ENCODE measurements at regions not wholly inside any gene's neighbourhood (a gene's known extent, or its start where the extent isn't known, plus 50 kb on each side); places are given as distances from the start of the nearest gene placed in this dataset.

- DNase-seq = no peak
Measured at GRCh38 chr10:8439040-8439439, 384.6 kb downstream of the GATA3 start.

DNA sequence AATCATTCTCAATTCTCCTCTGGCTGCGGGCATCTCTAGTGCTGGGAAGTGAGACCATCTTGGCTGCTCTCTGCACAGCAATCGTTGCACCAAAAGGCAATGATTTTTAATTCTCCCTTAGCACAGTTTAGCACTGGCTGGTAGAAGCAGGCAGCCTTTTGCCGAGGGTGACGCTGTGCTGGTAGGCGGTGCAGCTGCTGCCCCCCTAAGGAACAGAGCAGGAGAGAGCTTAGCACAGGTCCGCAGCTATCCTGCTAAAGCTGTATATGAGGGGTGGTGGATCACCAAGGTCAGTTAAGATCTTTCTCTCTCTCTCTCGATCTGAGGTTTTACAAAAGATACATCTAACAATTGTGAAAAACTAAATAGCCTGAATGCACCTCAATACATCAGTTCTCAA lies 390.1 kb downstream of the GATA3 start:
- no peak for DNase-seq

- DNase-seq = no peak
Measured at GRCh38 chr10:8445353-8445752, 390.9 kb downstream of the GATA3 start.

DNA sequence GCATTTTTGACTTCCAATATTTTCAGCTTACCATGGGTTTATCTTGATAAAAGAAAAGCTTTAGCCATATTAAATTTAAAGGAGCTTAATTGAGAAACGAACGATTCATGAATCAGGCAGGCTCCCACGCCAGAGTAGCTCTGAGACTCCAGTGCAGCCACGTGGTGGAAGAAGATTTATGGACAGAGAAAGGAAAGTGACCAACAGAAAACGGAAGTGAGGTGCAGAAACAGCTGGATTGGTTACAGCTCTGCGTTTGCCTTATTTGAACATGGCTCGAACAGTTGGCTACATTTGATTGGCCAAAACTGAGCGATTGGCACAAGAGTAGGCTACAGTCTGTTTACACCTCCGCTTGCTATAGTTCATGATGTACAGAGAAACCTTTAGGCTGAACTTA lies 395.4 kb downstream of the GATA3 start:
- no peak for DNase-seq

DNA sequence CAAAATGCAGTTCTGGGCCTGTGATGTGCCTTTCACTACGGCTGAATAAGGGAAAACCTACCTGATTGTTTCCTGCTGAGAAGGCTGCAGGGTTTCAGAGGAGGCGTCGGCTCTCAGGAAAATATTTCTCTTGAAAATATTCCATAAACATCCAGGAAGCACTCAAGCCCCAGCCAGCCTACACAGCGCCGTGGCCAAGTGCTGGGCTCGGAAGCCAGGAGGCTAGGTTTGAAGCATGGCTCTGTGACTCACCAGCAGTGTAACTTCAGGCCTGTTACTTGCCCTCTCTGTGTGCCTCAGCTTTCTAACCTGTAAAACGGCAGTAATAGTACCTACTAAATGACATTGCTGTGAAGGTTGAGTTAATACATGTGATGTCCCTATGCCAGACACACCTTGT lies 399.1 kb downstream of the GATA3 start:
- DNase-seq = no peak

DNA sequence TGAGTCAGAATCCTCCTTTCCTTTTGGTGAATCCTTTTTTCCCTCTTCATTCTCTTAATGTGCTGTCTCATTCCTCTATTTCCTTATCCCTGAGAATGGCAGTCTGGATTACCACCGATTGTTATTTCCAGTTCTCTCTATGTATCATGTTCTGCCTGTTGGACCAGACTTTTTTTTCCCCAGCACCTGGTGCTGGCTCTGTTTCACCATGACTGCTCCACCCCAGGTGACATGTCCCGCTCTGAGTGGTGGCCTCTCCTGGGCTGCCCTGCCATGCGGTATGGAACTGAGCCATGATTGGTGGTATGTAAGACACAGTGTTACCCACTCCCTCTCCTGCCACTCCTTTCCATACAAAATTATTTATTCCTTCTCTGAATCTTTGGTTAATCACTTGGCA lies 399.9 kb downstream of the GATA3 start:
- no peak for DNase-seq

DNA sequence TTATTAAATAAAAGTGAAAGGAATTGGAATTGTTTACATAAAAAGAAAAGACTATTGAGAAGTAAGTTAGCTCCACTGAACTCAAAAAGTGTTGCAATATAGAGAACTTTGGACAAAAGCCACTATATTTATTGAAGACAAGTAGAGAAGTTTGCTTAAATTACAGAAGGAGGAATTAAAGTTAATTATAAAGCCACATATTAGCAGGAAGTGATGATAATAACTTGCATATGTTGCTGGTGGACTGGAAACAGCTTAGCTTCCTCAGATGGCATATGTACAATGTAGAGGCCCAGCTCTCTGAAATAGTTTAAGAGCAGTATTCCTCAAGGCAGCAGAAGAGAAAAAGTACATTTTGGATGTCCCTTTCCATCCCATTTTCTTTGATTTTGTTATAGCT lies 400.7 kb downstream of the GATA3 start:
- DNase-seq = no peak

DNA sequence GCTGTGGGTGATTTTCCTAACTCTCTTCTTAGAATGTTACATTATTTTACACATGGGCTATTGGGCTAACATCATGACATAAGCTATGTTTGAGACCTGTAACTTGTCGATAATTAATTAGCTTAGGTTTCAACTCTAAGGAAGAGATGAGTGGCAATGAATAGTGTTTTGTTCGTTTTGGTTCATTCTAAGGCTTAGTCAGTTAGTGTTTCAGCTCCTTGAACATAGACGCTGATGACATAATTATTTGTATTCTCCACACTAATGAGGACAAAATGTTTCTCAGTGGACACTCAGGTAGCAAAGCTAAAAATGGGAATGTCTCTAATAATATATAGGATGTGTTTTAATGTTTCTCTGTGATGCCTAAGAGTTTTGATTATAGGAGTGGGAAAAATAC lies 401.9 kb downstream of the GATA3 start:
- DNase-seq = no peak

- DNase-seq = no peak
Measured at GRCh38 chr10:8460626-8461025, 406.1 kb downstream of the GATA3 start.

GRCh38 chr10:8462565-8462964 lies 408.1 kb downstream of the GATA3 start:
- DNase-seq = no peak

- no peak for DNase-seq
Measured at GRCh38 chr10:8463853-8464252, 409.4 kb downstream of the GATA3 start.

DNA sequence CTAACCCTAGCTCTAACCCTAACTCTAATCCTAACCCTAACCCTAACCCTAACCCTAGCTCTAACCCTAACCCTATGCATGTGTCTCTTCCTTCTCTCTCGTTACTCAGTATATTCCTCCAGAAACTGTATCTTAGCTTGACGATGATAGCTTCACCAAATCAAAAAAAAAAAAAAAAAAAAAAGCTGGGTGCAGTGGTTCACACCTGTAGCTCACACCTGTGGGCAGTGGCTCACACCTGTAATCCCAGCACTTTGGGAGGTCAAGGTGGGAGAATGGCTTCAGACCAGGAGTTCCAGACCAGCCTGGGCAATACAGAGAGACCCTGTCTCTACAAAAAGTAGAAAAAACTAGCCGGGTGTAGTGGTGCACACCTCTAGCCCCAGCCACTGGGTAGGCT lies 414.0 kb downstream of the GATA3 start:
- DNase-seq = no peak

DNA sequence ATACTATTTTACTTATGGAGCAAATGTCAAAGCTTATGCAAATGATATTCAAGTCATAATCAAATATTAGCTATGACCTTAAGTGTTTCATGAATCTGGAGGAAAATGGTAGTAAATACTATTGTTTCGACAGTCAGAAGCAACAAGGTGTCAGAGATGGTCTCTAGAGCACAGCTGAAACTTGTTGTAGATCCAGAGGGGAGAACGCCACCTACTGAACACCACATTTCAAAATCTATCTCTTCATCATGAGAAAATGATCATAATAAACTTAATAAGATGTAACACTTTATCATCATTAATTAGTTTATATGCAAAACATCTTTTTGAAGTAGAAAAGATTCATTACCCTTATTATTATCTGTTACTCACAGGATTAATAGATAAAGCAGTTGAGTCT lies 418.7 kb downstream of the GATA3 start:
- DNase-seq = no peak

DNA sequence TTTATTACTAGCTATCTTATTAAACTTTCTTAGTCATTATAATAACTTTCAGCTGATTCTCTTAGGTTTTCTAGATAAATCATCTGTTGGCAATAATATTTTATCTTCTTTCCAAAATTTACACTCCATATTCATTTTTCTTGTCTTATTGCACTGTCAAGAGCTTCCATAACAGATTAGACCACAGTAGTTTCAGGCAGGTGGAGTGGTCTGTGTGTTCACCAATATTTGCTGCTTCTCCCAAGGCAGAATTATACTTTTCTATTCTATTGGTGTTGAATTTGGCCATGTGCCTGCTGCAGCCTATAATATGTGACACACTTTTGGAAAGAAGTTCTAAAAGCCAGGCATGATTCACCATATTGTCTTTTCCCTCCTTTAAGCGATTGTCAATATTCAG lies 422.8 kb downstream of the GATA3 start:
- DNase-seq = no peak

DNA sequence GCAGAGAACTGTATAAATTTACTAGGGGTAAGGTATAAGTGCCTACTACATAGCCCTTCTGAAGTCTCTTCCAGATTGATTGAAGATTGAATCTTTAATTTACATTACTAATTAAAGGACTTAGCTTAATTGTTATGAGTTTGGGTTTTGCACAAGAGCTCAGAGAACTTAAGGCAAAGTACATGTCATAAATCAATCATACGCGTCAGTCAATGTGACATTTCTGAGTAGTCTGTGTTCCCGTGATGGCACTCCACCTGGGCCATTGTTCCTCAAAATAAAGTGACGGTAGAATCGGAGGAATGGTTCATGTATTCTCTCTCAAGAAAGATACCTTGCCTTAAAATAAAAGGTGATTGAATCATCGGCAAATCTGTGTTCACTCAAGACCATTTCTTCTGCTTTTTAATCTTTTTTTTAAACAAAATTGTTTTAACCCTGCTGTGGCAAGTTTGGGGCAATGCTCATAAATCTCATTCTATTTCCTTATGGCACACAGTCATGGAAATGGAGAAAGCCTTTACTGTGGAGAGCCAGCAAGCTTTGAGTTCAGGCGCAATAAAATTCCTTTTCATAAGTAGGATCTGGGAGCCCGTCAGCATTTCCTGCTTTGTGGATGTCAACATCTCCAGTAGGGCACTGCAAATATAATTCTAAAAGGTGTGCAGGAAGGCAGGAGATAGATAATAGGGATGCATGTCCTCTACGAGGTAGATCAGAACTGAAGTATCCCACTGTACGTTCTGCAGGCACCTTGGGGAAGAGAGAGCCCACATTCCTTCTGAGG lies 427.4 kb downstream of the GATA3 start:
- DNase-seq = no peak

DNA sequence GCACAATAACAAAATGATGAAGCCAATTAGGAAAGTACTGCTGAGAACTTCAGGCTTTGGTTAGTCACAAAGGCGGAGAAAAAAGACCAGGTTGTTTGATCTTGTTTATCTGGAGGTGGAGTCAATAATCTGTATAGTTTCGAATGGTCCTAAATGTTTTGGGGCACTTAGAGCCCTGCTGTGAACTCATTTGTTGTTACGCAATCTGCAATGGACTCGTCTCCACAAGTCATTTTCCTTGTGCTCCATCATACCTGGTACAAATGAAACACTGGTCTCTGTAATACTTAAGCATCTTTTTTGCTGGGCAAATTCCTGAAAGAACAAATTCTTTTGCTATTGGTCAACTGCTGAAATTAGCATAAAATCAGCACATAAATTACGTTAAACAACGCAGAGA lies 430.5 kb downstream of the GATA3 start:
- DNase-seq = no peak

DNA sequence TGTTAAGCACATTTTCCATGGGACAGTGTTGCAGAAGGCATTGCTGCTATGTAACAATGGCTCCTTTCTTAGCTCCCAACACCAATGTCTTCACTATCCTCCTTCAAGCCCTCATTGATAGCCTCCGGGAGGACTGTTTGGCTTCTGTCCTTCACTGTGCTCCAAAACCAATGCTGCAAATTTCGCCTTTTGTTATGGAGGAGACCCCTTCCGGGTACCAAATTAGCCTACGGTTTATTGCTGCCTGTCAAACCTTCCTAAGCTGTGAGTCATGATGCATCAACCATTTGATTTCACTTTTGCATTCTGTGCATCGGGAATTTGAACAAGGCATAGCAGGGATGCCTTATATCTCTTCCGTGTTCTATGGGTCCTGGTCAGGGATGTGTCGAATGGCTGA lies 432.9 kb downstream of the GATA3 start:
- no peak for DNase-seq

GRCh38 chr10:8489232-8489631 lies 434.7 kb downstream of the GATA3 start:
- no peak for DNase-seq

- no peak for DNase-seq
Measured at GRCh38 chr10:8489823-8490222, 435.3 kb downstream of the GATA3 start.

DNA sequence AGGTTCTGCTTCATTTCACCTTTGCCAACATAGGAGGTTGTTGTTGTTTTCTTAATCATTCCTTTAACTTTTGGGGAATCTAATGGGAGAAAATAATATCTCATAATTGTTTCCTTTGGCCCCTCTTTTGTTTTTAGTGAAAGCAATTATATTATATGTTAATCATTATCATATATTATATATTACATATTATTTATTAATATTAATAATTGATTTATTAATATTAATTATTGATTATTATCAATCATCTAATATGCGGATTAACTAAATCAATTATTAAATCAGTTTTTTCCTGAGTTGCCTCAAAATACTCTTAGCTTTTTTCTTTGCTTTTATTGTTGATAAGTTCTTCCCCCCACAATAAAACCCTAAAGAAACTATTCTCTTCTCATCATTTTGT lies 443.8 kb downstream of the GATA3 start:
- no peak for DNase-seq

DNA sequence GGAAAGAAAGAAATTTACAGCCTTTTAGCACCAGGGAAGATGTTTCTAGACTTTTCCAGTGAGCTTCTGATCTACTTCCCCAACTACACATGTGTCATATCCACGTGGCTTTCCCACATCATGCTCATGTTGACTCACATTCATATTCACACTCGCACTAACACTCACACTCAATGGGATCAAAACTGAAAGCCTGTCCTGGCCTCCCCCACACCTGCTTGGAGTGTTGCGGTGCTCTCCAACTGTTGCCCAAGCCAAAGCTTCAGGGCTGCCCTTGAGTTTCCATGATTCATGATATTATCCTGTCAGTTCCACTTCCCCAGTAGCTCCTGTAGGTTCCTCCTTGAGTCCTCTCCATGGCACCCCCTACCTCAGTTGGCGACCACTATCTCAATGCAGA lies 444.4 kb downstream of the GATA3 start:
- no peak for DNase-seq

- DNase-seq = no peak
Measured at GRCh38 chr10:8499312-8499711, 444.8 kb downstream of the GATA3 start.

DNA sequence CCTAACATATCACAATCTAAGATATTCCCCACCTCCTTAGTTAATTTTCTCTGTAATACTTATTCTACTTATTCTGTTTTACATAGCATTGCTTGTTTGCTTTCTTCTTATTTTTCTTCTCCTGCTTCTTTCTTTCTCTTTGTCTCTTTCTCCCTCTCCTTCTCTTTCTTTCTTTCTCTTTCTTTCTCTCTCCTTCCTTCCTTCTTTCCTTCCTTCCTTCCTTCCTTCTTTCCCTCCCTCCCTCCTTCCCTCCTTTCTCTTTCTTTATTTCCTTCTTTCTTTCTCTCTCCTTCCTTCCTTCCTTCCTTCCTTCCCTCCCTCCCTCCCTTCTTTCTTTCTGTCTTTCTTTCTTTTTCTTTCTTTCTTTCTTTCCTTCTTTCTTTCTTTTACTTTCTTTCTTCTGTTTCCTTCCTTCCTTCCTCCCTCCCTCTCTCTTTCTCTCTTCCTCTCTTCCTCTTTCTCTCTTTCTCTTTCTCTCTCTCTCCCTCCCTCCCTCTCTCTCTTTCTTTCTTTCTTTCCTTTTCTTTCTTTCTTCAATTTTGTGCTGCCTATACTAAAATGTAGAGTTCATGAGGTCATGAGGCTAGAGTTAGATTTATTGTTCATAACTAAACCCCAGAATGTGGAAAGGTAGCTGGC lies 445.4 kb downstream of the GATA3 start:
- no peak for DNase-seq

- no peak for DNase-seq
Measured at GRCh38 chr10:8502573-8502972, 448.1 kb downstream of the GATA3 start.

- DNase-seq = no peak
Measured at GRCh38 chr10:8504499-8504898, 450.0 kb downstream of the GATA3 start.
